GM19240 (cell line): ENCODE measurements at regions not wholly inside any gene's neighbourhood (a gene's known extent, or its start where the extent isn't known, plus 50 kb on each side); places are given as distances from the start of the nearest gene placed in this dataset.

ENCODE experiments used
- DNase-seq: peaks from one replicate; pipeline ENCODE4 v3.0.0; 2011; ENCODE audit warnings: low spot score; ENCODE audit not compliant: insufficient read length

DNA sequence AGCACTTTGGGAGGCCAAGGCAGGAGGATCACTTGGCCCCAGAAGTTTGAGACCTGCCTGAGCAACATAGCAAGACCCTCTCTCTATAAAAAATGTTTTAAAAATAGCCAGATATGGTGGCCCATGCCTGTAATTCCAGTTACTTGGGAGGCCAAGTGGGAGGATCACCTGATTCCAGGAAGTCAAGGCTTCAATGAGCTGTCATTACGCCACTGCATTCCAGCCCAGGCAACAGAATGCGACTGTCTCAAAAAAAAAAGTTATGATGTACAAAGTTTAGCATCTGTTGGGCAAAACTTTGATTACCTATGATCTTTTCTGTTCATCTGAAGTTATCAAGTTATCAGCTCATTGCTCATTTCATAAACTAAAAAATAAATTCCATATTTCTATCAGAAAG lies 504.1 kb upstream of the PKDCC start:
- DNase-seq = no peak

DNA sequence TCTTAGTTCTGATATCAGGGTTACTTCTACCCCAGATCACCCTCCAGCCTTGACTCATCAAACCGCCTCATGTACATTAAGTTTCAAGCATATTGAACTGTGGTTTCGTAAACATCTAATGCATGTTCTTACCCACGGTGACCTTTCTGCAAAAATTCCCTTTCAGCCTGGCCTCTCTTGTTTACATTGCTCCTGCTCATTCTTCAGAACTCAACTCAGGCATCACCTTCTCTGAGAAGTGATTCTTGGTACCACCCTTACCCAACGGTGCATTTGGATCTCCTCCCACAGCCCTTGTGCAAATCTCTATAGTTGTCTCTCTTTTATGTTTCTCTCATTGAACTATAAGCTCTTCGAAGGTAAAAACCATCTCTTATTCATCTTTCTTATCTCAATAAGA lies 503.1 kb upstream of the PKDCC start:
- DNase-seq = no peak

DNA sequence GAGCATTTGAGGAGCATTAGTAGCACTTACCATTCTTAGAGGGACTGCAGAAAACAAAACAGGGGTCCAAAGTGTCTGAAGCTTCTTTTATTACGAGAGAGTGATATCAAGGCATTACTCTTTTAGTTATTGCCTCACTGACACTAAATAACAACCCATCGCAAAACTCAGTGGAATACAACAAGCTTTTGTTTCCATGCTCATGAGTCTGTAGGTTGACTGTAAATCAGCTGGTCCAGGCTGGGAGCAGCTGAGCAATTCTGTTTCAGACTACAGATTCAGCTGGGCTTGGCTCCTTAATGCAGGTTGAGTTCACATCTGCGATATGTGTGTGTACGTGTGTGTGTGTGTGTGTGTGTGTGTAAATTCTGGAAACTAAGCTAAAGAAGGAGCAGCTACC lies 501.8 kb upstream of the PKDCC start:
- DNase-seq = no peak

DNA sequence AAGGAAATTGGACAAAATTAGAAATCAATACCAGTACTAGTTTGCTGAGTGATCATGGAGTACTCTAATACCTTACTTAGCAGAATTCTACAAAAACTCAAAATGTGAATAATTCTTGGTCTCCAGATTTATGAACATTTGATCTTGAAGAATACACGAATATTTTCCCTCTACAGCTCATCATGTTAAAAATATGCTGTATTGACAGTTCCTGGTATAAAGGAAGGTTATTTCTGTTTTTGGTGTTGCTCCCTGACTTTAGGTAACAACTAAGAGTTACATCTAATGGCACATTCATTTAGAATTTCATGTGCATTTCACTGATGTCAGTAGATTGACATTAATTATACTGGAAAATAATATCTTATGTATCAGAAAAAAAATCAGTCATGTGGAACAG lies 479.2 kb upstream of the PKDCC start:
- DNase-seq = no peak

DNA sequence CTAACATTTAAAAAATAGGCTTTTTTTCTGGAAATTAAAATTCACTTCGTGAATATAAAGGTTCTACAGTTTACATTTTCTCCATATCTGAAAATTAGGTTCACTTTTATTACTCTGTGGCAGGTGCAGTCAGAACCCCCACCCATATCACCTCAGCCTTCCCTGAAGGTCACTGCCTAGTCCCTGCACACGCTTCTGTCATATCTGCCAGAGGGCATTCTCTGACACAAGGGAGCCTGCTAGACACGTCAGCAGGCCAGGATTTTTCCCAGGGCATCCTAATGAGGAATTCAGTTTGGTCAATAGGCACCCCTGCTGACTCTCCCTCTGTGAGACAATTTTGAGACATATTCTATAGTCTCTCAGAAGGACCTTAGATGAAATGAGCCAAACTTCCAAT lies 475.7 kb upstream of the PKDCC start:
- no peak for DNase-seq

DNA sequence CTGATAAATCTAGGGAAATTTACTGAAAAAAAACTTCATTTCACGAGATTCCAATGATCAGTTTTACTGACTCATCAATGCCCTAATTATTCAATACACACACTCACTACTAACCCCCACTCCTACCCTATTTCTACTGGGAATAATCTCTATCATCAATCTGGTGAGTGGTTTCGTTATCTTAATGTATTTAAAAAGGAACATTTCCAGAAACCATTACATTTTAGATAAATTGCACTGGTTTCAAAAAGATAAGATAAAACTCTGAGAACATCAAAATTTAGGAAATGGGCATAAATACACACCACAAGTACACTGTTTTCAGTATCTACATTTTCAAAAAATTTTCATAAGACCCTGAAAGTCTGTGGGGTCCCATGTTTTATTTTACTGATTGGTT lies 471.4 kb upstream of the PKDCC start:
- DNase-seq = no peak

DNA sequence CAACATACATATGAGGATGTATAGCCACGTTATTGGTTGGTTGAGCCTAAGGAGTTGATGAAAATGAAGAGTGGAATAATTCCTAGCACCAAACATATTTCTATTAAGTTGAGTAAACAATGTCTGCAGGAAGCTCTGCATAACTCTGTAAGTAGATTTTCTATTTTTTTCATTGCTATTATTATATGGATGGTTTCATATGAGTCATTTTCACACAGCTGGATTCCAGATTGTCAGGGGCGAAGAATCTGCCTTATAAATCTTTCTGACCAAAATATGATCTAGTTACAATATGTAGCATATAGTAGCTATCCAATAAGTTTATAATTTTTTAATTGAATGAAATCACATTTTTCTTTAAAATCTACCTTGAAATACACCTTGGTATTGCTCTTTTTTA lies 468.0 kb upstream of the PKDCC start:
- no peak for DNase-seq

DNA sequence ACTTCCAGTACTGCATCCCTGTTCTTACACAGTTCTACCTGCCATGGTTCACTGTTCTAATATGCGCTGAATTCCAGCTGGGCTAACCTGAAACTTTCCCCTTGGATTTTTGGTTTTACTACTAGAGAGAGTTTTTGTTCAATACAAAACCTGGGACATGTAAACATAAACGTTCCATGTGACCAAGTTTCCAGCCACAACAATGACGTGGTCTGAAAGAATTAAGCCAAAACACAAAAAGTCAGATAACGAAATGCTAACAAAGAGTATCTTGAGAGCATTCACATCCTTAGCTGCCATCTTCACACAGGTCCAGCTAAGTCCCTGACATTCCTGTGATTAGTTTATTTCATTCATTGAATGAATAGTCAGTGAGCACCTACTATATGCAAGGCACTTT lies 467.0 kb upstream of the PKDCC start:
- no peak for DNase-seq

DNA sequence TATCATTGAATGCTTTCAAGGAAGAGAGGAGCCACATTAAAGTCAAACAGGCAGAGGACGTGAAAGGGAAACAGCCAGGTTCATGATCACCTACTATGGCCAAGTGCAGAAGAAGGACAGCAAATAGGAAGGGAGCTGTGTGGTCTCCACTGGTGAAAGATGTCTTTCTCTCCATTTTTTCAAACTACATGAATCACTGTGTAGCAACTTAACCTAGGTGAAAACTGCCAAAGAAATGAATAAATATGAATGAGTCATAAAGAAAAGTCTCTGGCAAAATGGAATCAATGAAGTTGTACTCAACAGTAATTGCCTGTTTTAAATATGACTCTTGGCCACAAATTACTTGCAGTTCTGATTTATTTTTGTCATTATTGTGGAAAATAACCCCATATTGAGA lies 452.6 kb upstream of the PKDCC start:
- no peak for DNase-seq

DNA sequence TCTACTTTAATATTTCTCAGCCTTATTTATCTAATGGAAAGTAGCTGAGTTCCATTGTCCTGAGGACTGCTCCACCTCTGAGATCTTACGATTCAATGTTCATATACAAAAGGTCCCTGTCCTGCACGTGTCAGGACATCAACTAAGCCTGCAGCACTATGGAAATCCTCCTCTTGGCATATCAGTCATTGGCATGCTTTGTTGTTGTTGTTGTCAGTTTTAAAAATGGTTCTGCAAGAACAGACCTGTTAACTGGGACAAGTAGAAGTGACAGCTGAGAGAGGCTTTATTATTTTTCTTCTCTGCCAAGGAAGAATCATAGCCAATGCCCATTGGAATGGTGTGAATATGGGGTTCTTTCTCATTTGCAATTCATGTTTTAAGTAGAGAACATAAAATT lies 450.1 kb upstream of the PKDCC start:
- DNase-seq = no peak

DNA sequence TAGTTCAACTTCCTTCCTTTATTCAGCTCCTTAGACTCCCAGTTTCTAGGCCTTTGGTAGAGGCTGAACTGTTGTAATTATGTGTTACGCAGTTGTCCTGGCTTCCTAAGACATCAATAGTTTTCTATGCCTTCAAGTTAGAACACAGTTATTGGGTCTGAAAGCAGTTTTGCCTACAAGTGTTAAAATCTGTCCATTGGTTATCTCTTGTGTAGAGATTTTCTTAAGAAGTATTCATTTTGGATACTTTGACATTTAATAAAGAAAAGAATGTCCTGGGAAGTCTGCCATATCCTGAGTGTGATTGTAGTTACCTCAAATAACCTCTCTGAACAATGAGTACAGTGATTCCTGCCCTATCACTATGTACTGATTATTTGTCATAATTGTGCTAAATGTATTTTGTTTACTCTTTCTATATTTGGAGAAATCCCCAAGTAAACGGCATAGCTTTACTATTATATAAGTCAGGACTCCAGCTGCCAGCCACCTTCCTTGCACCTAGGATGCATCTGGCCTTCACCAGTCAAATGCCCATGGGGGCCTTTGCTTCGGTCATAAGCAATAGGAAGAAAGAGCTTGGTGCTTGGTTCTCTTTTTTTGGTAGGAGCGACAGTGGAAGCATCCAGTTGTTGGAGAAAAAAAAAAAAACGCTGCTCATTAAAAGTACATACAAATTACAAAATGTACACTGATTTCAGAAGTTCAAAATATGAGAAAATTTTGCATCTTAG lies 449.5 kb upstream of the PKDCC start:
- no peak for DNase-seq

DNA sequence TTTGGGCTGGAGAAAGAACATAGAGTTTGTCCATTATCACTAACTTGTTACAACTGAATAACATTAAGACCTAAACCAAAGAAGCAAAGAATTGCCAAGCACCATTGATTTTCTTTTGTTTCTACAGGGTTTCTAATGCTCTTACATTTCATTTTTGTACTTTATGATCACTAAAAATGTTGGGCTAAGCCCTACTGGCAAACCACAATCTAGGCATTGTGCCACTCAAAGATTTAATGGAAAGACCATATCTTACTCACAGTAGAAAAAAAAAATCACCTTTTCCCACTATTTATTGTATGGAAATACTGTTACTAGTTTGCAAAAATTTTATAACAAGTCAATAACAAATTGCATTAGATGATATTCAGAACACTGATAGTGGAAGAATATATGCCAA lies 447.4 kb upstream of the PKDCC start:
- DNase-seq = no peak

DNA sequence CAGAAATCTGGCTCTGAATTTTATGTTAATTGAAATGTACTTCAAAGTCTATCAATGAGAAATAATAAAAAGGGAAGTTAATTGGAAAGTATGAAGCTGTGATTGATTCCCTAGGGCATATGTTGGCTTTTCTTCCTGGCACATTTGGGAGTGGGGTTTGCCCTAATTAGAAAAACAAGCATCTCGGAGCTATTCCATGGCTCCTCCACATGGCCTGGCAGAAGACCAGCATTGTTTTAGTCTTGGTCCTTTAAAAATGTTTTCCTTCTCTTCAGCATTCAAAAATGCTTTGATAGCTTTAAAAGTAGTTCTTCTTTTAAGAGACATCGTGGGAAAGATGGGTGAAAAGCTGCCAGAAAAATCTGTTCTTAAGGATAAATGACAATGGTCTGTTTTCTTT lies 445.5 kb upstream of the PKDCC start:
- DNase-seq = no peak

DNA sequence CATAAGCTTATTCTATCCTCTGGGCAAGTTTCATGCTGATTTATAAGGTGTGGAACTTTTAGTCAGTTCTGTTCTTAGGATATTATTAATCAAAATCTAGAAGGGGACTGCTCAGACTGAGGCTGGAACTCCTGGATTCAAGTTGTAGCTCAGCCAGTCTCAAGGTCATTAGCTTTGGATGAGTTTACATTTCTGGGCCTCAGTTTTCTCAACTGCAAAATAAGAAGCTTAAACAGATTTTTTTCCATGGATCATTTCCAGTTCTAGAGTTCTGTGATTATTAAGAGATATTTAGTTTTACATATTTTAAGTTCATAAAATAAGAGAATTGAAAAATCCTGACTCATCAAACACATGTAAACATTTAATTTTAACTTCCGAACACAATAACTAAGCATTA lies 442.5 kb upstream of the PKDCC start:
- no peak for DNase-seq

DNA sequence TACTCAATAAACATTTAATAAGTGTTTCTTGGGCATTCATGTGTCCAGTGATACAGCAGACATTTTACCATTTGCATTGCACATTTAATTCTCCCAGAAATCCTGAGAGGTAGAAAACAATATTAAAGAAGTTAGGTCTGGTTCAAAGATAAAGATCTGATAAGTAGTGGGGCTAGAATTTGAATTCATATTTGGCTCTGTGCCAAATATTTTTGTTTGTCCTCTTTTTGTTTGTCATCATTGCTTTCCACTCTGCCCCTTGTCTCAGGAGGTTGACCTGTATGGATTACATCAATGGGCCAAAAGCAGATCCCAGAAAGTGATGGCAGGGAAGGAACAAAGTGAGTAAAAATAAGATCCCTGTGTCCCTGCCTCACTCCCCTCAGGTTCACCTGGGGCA lies 441.9 kb upstream of the PKDCC start:
- no peak for DNase-seq

DNA sequence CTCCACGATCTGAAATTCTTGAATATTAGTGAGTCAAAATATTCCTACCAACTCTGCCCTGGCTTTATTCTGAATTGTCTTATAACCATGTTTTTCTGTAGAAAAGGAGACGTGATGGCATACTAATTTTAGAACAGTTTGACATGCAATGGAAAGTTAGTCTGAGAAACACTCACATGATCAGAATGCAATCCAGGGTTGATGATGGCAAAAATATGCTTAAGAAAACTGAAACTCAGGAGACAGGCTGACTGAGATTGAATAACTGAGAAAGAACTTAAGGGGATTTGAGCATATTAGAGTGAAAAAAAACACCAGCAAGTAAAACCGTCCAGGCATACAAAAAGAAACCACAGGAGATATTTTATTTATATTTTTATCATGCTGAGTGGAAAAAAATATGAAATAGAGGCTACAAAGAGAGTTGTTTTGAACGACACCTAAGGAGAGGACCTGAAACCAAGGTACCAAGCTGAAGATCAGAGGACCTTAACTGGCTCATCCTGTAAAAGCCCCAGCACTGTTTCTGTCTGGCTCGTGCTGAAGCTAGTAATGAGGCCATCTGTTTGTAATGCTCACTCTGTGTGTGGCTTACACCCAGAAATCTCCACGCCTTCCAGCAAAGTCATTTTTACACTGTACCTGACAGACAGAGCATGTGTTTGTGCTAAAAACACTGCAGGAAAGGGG lies 437.2 kb upstream of the PKDCC start:
- DNase-seq = no peak

DNA sequence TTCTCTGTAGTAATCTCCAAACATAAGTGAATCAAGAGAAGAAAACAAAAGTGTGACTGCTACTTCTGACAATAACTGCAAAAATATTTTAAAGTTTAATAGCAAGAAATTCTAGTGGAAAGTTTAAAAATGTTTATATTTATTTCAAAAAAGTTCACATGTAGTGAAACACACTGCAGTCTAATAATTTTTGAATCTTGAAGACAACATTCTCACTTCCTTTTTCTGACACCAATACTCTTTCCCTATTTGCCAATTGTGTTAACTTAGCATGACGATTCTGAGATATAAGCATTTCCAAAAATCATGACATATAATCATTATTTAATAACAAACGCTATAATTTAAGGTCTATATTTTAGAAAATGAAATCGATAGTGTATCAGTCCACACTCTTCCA lies 429.1 kb upstream of the PKDCC start:
- DNase-seq = no peak

DNA sequence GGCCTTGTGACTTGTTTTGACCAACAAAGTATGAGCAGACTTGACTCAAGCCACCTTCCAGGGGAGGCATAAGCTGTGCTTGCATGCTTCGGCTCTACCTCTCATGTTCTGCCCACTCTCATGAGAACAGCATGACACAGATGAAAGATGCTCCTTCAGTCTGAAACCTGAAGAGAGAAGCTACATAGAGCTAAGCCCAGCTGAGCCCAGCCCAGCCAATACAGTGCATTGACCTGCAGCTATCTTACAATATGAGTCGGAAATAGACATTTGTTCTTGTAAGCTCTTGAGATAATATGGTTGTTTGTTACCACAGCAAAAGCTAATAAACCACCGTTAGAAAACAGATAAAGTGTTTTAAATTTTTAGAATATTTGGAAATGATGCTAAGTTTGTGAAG lies 426.7 kb upstream of the PKDCC start:
- no peak for DNase-seq

DNA sequence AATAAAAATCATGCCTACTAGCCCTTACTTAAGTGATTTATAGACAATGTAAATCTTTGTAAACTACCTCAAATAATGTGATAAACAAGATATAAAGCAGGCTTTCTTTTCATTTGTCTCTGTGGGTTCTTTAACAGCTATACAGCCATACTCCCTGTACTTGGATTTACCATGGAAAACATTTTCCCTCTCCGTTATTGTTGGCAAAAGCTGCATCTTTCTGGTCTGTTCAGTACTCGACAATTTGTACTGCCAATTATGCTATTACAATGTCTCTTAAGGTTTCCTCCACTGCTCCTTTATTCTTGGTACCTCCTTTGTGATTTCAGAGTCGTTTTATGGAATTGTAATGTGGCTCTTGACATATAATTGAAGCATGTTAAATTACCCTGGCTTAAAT lies 426.3 kb upstream of the PKDCC start:
- DNase-seq = no peak

DNA sequence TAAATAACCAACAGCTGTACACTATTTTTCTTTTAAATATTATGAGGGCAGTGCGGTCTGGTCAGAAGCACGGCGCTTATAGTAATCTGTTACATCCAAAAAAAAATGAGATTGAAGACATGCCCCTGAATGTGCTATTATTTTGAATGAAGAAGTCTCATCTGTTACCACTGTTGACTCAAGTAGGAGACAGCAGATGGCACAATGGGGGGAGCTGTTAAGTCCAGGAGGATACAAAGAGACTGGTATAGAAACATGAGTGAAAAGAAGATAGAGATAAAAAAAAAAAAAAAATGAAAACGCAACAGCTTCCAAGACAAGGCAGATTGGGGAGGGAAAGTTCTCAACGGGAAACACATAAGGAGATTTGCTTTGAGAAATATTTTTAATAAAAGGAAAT lies 425.5 kb upstream of the PKDCC start:
- DNase-seq = no peak

DNA sequence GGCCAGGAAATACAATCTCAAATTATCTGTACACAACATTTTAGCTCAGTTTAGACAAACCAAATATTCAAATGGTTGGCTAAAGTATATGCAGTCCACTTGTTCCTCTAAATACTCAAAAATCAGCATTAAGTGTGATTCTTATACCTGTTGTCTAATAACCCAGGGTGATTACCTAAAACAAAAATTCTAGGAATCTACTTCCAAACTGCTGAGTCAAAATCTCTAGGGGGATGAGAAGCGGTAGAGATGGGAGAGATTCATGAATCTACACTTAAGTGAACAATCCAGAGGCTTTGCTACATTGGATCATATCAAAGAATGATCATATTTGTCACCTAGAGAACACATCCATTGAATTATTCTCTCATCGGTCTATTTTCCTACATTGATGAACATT lies 420.9 kb upstream of the PKDCC start:
- DNase-seq = no peak

DNA sequence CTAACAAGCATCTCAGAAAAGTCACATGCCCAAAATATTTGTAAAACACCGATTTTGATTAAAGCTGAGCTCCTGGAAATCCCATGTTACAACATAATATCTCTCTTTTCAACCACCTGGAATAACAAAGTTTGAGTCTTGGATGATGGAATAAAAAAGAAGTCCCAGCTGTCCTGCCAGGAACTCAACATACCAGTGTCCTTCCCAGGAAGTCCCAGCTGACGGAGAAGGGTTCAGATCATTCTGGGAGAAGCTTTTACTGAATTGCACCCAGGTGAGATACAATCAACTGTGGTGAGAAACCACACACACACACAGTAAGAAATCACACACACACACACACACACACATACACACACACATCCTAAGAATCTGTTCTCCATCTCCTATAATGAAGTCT lies 413.1 kb upstream of the PKDCC start:
- no peak for DNase-seq

DNA sequence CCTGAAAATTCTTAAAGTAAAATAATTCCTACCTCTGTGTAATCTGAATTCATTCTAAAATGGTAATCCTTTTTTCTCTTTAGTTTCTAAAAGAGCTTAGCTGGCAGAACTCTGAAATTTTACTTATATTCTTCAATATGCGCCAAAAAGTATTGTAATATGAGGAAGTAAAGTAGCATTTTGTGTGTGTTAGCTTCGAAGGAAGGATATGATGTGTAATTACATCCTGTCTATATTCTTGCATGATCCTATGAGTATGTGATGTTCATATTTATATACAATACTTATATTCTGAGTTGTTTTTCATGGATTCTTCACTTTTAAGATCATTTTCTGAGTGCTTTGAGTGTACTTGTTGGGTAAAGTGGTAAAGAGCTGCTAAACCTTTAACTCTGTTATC lies 402.9 kb upstream of the PKDCC start:
- DNase-seq = no peak
